Fibroblast of pulmonary artery (primary cell): ENCODE measurements at regions not wholly inside any gene's neighbourhood (a gene's known extent, or its start where the extent isn't known, plus 50 kb on each side); places are given as distances from the start of the nearest gene placed in this dataset.

ENCODE experiments used
- DNase-seq: peaks from one replicate; pipeline ENCODE4 v3.0.0-alpha.2; 2010; ENCODE audit warnings: low read depth
- H3K4me3 ChIP-seq: replicated peaks from 2 replicates; pipeline ENCODE4 v1.5.1; 2011; ENCODE audit warnings: low read depth, mild to moderate bottlenecking, control low read depth, low read length, moderate library complexity
- TF ChIP-seq, protein P1 (sequence below): IDR thresholded peaks from 2 replicates; pipeline ENCODE4 v1.5.1; 2011; ENCODE audit warnings: mild to moderate bottlenecking, control low read depth, low read length, inconsistent platforms; ENCODE audit errors: missing control alignments

DNA sequence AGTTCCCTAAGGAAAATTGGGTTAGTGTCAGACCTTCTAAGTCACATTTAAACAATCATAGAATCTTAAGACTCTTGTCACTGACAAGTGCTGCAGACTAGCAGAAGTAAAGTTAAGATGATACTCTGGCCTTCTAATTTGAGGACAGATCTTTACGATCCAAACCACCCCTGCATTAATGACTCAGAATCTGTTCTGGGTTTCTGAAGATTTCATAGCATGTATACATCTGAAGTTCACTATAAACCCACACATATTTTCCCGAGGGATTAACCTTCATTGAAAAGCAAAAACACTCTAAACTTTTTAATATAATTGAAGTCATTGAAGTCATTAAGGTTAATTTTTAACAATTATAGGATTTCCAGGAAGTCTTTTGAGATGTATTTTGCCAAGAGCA is 674.3 kb downstream of the IQCM start:
- no peak for DNase-seq
- no peak overlapping the region for H3K4me3 ChIP-seq
- TF ChIP-seq, protein P1, sequence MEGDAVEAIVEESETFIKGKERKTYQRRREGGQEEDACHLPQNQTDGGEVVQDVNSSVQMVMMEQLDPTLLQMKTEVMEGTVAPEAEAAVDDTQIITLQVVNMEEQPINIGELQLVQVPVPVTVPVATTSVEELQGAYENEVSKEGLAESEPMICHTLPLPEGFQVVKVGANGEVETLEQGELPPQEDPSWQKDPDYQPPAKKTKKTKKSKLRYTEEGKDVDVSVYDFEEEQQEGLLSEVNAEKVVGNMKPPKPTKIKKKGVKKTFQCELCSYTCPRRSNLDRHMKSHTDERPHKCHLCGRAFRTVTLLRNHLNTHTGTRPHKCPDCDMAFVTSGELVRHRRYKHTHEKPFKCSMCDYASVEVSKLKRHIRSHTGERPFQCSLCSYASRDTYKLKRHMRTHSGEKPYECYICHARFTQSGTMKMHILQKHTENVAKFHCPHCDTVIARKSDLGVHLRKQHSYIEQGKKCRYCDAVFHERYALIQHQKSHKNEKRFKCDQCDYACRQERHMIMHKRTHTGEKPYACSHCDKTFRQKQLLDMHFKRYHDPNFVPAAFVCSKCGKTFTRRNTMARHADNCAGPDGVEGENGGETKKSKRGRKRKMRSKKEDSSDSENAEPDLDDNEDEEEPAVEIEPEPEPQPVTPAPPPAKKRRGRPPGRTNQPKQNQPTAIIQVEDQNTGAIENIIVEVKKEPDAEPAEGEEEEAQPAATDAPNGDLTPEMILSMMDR: no peak

DNA sequence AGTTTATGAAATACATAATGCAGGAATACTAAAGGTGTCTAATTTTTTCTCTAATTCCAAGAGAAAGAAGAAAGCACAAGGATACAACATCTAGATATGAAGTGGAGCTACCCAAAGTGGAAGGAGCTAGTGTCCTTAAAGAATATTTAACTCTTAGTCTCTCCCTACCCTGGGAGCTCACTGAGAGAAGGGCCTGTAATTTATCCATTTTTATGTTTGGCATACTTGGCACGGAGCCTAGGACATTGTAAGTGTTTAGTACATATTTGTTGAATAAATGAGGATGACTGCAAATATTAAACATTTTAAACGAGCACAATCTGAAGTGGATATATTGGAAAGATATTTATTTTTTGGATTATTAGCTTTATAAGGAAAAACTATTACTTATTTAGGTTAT is 674.8 kb downstream of the IQCM start:
- no peak overlapping the region for H3K4me3 ChIP-seq
- DNase-seq: peak; percentile 41
- TF ChIP-seq, protein P1: no peak

- no peak overlapping the region for H3K4me3 ChIP-seq
- peak; percentile 10 for DNase-seq
- TF ChIP-seq, protein P1: no peak
These were observed 678.6 kb downstream of the IQCM start for GRCh38 chr4:149136951-149137620.

- DNase-seq: no peak
- TF ChIP-seq, protein P1: no peak
- H3K4me3 ChIP-seq: no peak overlapping the region
These were observed 680.6 kb downstream of the IQCM start for GRCh38 chr4:149135062-149135461.

DNA sequence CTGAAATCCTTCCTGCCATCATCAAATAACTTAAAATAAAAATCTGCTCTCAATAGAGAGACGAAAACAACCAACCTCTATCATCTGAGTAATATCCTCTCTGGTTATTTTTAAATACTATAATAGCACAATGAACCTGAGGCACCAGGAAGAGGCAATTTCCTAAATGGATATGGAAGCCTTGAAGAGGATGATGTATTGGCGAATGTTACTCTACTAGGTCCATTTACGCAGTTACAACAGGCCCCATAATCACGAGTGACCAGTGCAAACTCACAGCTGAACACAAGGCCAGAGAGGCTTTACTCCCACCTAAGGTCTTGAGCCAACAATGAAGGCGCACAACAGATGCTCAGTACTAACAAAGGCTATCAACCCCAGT is 678.8 kb upstream of the NR3C2 start:
- no peak overlapping the region for H3K4me3 ChIP-seq
- no peak for DNase-seq
- TF ChIP-seq, protein P1: no peak

GRCh38 chr4:149120331-149121022 is 678.3 kb upstream of the NR3C2 start:
- H3K4me3 ChIP-seq: no peak overlapping the region
- DNase-seq: peak; percentile 59
- TF ChIP-seq, protein P1: no peak
